Left hindlimb (tissue), 1 donor: ENCODE measurements at regions not wholly inside any gene's neighbourhood (a gene's known extent, or its start where the extent isn't known, plus 50 kb on each side); places are given as distances from the start of the nearest gene placed in this dataset.
A peak's percentile ranks its signal among the peaks of the same experiment; 100 is the strongest.

Experiments
- DNase-seq: peaks from one replicate; pipeline ENCODE4 v3.0.0-alpha.2; 2018

DNA sequence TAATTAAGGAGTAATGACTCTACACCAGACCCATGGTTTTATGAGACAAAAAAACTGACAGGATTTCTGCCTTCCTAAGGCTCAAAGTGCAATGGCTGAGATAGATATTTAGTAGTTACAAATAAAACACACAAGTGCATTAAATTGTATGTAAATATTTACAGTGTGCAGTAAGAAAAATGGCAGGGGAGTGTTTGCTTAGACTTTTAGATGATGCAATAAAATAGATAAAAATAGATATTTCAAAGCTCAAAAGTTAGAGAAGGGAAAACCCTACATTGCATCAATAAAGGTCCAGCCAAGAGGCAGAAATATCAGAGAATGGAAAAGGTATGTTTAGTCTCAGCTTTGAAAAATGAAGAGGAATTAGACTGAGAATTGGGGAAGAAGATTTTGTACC lies 226.3 kb upstream of the FGGY start:
- no peak for DNase-seq

DNA sequence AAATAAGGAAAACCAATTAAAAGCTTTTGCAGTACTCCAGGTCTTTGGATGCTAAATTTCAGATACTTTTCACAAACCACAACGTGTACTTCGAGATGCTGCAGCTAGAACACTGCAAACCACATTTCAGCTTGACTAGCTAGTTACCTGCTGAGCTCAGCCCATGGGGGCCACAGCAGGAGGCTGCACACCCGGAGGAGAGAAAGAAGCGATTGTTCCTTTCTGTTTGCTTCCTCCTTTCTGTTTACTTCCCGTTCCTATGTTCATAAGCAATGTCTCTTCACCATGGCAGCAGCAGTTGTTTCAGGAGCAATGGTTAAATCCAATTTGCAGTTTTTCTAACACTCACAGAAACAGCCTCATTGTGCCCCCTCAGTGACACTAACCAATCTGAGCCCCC lies 225.6 kb upstream of the FGGY start:
- no peak for DNase-seq

DNA sequence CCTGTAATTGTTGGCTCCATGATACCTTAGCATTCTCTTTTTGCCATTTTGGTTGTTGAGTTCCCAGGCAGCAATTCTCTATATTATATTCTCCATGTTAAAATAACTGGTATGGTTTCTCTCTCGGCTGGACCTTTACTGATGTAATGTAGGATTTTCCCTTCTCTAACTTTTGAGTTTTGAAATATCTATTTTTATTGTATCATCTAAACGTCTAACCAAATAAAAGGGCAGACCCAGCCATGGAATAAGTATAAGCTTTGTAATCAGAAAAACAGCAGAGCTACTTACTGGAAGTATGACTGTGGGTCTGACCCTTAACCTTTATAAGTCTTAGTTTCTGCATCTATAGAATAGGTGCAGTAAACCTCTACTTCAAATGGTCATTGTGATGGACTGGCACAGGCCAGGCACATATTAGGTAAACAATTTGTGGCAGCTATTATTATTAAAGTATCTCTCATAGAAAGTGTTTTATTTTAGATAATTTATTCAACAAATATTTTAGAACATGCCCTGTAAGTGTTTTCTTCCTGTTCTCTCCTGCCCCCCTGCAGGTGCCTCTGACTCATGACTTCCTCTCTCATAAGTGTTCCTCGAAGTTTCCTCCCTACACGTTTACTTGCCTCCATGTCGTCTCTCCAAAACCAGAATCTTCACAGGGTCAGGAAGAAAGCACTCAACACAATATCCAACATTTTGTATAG lies 224.9 kb upstream of the FGGY start:
- no peak for DNase-seq

DNA sequence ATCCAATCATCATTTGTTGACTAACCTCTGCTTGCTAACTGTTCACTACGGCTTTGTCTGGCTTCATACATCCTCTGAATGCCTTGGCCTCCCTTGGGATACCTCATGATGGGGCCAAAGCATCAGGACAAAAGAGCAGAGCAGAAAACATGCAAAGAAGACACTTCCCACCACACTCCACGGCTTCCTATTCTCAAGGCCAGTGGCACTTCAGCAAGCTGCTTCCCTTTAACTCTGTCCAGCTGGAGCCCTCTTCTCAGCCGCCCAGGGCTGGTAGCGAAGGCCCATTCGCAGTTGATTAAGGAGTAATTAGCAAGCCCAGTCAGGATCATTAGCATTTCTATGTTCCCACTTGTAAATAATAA lies 224.3 kb upstream of the FGGY start:
- no peak for DNase-seq

DNA sequence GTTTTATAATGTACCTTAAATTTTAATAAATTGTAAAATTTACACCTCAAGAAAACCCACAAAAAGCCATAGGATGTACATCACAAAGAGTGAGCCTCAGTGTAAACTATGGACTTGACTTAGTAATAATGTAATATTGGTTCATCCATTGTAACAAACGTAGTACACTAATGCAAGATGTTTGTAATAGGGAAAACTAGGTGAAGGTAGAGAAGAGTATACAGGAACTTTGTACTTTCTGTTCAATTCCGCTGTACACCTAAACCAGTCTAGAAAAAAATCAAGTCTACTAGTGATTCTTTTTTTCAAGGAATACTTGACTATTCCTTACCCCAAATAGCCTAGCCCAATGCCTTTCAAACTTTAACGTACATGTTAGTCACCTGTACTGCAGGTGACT lies 222.3 kb upstream of the FGGY start:
- no peak for DNase-seq

DNA sequence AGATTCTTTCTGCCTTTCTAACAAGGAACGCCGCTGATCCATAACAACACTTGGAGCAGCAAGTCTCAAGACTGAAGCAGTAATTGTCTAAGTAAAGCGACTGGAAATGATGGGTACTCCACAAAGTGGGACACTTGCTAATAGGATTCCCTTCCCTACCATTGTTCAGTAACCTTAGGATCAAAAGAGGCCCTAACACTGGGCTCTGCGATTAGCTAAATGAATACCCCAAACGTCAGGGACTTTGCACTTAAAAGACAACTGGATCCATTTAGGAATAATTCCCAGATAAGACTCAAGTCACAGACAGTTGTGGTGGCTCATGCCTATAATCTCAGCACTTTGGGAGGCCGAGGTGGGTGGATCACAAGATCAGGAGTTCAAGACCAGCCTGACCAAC lies 221.9 kb upstream of the FGGY start:
- no peak for DNase-seq

DNA sequence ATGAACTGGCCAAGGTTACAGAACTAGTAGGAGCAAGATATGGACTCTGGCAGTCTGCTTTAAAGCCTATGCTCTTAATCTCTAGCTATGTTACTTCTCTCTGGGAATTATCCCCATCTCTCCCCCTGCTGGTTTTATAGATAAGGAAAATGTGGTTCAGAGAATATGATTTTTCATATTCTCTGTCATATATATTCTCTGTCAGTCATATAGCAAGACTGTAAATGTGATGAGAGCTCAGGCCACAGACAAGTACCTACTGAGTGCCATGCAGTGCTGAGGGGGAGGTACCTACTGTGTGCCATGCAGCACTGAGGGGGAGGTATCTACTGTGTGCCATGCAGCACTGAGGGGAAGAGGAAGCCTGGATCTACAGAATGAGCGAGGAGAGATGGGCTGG lies 220.3 kb upstream of the FGGY start:
- no peak for DNase-seq

DNA sequence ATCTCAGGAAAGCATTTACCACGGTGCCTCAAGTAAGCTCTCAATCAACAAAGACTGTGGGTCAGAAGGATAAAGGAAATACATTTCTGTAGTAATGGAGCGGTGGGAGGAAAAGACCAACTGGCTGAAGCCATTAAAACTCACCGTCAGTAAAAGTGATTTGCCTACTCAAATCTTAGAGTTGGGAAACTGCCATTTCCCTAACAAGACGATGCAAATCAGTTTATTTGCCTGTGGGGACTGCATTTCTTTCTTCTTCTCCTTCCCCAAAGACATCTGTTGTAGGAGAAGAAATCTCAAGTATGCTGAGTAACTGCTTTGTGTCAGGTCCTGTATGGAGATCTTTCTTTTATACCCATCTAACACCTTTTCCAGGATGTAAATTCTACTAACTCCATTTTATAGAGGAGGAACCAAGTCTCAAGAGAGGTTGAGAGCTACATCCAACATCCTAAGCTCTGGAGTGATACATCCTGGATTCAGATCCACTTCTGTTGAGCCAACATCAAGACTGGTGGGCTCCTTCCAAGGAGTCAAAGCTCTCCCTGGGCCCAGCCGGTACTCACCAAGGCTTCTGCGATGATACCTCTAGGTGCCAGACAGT lies 219.3 kb upstream of the FGGY start:
- no peak for DNase-seq

DNA sequence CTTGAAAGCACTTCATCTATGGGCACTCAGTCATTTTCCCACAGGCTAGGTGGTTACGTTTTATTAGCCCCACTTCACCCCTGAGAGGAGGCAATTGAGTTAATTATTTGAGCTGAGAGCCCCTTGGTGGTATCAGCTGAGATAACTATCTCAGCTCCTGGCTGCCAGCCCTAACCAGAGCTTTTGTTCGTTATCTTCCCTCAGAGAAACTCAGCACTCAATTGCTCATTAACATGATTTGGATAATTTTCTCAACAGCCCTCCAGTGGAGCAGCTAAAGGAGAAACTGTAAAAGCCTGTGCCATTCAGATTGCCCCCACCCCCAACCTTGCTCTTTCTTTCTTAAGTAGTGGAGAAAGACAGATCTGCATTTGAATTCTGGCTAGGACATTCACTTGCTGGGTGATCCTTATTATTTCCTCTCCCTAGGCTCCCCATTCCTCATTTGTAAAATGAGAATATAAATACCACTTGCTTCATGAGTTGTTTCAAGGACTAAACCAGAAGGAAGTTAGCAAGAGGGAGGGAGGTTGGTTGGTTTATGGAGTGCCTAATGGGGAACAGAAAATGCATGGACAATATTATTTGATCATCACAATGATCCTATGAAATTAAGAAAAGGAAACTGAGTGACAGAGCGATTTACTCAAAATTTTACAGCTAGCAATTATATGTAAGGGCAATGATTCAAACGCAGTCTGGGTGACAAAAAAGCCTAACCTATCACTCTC lies 218.7 kb upstream of the FGGY start:
- DNase-seq: no peak

DNA sequence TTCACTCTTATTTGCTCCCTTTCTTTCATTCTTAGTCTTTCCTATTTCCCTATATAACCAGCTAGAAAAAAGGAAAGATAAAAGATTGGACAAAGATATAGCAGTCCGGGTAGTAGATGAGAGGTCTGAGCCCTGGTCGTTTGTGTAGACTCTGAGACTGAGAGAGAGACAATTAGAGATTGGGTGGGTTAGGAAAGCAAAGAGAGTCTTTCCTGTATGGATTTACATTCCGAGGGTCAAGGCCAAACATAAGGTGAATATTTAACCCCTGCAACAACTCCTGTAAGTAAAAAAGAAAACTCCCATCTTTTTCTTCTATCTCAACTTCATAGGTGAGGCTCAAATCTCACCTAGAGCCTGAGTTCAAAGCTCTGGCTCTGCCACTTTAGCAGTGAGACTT lies 218.0 kb upstream of the FGGY start:
- DNase-seq: no peak

DNA sequence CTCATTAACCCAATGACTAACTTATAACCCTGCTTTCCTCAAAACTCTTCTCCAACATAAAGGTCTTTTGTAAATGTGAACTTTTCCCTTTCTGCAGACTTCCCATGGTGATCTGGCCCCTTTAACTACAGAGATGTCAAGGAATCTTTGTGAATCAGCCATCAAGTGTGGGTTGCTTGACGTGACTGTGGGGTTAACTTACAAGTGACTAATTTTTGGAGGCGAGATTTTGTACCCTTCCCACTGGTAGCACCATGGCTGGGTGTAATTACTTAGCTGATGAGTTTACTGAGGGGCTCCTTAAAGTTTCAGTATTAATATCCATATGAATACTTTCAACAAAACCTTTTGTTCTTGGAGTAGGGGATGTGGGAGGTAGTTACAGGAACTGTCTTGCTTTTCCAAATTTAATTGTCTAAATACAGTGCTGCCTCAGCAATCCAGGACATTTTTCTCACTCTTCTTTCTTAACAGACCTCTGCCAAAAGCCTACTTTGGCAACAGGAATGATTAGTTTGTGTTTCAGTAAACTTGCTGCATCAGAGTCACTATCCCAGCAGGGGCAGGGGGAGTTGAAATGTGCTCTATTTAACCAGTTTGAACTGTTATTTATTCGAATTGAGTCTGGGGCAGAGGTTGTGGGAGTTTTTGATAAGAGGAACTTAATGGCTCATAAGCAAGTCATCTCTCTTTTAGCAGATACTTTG lies 217.3 kb upstream of the FGGY start:
- DNase-seq: no peak

DNA sequence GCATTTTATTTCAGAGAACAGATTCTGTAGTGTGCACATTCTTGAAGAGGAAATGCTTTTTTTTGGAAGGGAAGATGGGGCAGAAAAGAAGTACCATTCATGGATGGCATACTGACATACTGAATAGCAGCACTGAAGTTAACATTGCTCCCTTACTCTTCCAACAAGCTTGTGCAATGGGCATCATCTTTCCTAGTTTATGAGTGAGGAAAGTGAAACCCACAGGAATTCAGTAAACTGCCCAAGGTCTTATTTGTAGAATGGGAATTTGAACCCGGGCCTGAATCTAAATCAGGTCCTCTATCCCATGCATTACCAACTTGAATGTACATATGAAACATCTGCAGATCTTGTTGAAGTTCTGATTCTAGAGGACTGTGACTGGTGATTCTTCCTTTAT lies 215.7 kb upstream of the FGGY start:
- no peak for DNase-seq

DNA sequence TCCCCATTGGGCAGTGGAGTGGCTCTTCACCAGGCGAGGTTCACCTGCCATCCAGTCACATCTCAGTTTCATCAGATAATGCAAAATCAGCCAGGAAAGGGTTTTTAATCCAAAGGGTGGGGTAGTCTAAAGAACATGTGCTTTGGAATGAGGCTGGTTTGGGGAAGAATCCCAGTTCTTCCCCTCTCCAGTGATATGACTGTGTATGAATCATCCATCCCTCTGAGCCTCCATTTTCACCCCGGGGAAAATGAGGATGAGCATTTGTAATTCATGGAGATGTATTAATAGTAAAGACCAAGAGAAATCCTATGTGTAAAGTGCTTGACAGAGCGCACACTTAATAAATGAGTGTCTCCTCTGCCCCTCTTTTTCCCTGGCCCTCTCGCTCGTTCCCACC lies 215.1 kb upstream of the FGGY start:
- no peak for DNase-seq

DNA sequence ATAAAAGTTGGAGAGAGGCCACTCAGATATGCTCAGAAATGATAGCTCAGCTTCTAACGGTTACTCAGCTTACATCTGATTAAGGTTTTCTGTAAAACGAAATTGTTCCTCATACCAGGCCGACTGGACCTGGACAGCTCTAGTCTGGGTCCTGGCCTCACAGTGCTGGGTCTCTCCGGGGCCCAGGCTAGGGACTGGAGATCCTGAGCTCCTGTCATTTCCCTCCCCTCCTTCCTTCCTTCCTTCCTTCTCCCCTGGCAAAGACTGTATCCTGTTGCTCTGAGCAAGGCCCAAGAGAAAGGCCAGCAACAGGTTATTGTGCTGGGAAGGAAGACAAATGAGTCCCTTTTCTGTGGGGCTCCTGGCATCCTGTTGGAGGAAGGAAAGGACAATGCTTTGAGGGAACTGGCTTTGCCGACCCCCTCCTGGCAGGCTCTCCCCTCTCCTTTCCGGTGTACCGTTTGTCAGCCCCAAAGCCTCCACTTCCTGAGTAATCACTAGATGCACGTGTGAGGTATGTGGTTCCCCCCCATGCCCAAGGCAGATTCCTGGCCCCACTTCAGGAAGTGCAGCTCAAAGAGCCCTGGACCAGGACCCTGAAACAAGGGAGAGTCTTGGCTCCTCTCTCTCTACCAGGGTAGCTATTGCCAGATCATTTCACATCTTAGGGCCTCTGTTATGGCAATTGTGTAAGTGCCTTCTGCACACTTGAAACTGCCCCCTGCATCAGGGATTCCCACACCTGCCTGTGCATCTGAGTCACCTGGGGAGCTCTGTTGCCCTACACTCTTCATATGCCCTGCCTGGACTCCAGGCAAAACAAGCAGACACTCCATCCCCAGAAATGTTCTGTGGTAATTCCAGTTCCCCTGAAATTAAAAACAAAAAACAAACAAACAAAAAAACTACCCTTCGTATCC lies 212.7 kb upstream of the FGGY start:
- peak; percentile 49 for DNase-seq

DNA sequence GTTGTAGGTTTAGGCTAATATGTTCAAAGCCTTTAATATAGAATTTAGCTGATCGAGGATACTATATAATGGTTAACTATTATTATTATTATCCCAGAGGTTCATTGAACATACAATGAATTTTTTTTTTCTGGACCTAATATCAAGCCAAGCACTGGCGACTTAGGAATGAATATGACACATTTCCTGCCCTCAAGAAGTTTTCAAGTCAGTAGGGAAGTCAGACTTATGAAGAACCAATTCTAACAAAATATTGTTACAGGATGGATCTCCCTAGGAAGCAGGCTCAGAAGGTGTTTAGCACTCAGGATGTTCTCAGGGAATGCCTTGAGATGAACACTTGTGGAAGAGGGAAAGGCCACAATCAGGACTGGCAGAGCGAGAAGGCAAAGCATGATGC lies 211.8 kb upstream of the FGGY start:
- DNase-seq: no peak

DNA sequence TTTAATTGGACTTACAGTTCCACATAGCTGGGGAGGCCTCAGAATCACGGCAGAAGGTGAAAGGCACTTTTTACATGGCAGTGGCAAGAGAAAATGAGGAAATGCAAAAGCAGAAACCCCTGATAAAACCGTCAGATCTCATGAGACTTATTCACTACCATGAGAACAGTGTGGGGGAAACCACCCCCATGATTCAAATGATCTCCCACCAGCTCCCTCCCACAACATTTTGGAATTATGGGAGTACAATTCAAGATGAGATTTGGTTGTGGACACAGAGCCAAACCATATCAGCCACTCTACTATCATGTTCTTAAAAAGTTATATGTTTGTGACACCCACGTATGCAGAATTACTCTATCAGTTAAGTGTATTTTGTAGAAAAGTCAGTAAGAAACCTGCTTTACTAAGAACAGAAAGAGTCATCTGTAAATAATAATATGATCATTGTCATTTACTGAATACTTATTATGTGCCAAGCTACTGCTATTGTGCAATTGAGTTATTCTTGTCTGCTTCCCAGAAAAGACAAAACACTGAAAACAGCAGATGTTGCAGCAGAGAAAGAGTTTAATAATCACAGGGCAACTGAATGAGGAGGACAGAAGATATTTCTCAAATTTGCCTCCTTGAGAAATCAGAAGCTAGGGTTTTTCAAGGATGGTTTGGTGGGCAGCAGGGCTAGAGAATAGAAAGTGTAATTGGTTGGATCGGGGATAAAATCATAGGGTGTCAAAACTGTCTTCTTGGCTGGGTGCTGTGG lies 207.7 kb upstream of the FGGY start:
- no peak for DNase-seq

DNA sequence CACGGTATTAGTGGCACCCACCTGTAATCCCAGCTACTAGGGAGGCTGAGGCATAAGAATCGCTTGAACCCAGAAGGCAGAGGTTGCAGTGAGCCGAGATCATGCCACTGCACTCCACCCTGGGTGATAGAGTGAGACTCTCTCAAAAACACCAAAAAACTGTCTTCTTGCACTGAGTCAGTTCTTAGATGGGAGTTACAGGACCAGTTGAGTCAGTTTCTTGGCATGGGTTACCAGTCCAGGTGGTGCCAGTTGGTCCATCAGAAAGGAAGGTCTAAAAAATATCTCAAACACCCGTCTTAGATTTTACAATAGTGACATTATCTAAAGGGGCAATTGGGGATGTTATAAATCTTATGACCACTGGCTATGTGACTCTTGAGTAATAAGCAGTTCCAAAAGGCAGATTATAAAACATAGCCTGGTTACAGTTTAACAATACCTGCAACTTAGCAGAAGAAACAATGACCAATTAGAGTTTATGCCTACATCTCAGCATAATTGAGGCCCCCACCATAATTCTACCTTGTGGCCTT lies 206.9 kb upstream of the FGGY start:
- no peak for DNase-seq

DNA sequence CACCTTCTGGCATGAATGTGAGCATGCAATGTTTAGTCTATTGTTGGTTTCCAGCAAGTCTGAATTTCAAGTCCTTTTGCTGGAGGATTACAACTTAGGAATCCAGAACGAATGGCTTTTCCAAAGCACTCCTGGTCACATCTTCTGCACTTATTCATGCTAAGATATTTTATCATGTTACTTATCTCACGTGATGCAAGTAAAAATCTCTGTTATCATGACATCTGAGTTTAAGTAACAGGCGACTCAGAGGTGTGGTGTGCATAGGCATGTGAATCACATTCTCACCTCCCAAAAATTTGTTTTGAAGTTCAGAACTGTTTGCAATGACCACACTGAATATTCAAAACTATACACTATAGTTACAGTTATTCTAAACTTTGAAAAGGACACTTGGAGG lies 204.8 kb upstream of the FGGY start:
- DNase-seq: no peak

DNA sequence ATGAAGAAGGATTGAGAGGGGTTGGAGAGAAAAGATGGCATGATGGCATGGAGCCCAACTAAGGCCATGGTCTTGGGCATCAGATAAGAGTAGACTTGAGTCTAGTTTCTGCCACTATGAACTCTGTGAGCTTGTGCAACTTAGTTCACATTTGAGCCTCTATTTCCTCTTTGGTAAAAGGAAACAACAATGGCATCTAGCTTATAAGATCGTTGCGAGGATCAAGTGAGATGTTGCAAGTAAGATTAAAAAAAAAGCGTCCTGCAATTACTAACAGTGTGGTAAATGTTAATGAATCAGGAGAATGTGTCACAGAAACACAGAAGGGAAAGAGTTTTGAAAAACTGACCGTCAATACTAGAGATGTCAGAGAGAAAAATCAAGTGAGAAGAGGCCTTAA lies 202.9 kb upstream of the FGGY start:
- no peak for DNase-seq

DNA sequence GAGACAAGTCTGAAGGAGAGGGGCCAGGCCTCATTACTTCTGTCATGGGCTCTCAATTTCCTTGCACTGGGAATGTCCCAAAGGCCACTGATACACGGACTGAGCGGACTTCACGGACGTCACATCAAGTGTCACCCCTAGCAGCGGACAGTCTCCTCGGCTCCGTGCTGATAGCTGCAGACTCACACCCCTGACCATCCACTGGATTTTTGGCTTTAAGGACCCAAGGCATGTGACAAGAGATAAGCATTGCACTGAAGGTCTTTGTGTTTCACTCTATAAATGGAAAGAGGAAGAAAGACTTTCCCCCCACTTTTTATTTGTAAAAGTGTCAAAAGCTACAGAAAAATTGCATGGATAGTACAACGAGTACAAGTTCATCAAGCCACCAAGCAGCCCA lies 200.4 kb upstream of the FGGY start:
- no peak for DNase-seq

DNA sequence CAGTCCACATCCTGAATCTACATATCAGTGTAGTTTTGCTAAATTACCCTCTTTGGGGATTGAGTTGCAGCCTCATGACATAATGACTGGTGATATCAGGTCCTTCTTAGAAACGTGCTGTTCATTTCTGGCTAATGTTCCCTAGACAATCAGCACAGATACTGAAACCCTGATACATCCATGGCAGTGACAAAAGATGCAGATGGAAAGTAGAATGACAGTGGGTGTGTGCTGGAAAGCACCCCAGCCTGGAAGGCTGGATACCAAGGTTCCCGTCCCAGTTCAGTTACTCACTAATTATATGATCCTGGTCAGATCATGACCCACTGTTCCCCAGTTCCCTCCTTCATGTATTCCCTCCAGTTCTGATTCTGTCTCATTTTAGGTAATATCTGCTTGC lies 198.2 kb upstream of the FGGY start:
- DNase-seq: no peak
